H9 (cell line): ENCODE measurements at regions not wholly inside any gene's neighbourhood (a gene's known extent, or its start where the extent isn't known, plus 50 kb on each side); places are given as distances from the start of the nearest gene placed in this dataset.

ENCODE experiments used
- DNase-seq: peaks from one replicate; pipeline ENCODE4 v3.0.0-alpha.2; 2017
- H2AFZ ChIP-seq: one replicate; pipeline ENCODE4 v1.6.1; 2013; ENCODE audit warnings: mild to moderate bottlenecking, low read length, control low read depth, moderate library complexity
- H2AK5ac ChIP-seq: 2 replicates; pipeline ENCODE4 v1.6.1; 2013; ENCODE audit warnings: low read length, control low read depth, mixed read lengths; ENCODE audit not compliant: insufficient read length
- H2BK120ac ChIP-seq: one replicate; pipeline ENCODE4 v1.6.1; 2013; ENCODE audit warnings: low read depth, mild to moderate bottlenecking, low read length, control low read depth, inconsistent platforms; ENCODE audit not compliant: poor library complexity, severe bottlenecking
- H2BK12ac ChIP-seq: 2 replicates; pipeline ENCODE4 v1.6.1; 2013; ENCODE audit warnings: low read length, control low read depth, mixed read lengths, low read depth; ENCODE audit not compliant: insufficient read length
- H2BK15ac ChIP-seq: 2 replicates; pipeline ENCODE4 v1.6.1; 2013; ENCODE audit warnings: low read depth, low read length, control low read depth
- H2BK20ac ChIP-seq: one replicate; pipeline ENCODE4 v1.6.1; 2013; ENCODE audit warnings: low read depth, mild to moderate bottlenecking, low read length, control low read depth, inconsistent platforms; ENCODE audit not compliant: poor library complexity, severe bottlenecking
- H2BK5ac ChIP-seq: 2 replicates; pipeline ENCODE4 v1.6.1; 2013; ENCODE audit warnings: low read length, control low read depth, mixed read lengths; ENCODE audit not compliant: insufficient read length
- H3K14ac ChIP-seq: 2 replicates; pipeline ENCODE4 v1.6.1; 2013; ENCODE audit warnings: low read length, control low read depth; ENCODE audit not compliant: insufficient read depth
- H3K18ac ChIP-seq: 2 replicates; pipeline ENCODE4 v1.6.1; 2013; ENCODE audit warnings: low read depth, mild to moderate bottlenecking, mixed read lengths, low read length, control low read depth; ENCODE audit not compliant: insufficient read length
- H3K23ac ChIP-seq: 2 replicates; pipeline ENCODE4 v1.6.1; 2013; ENCODE audit warnings: low read length, control low read depth, mixed read lengths, low read depth; ENCODE audit not compliant: insufficient read length
- H3K23me2 ChIP-seq: 2 replicates; pipeline ENCODE4 v1.6.1; 2013; ENCODE audit warnings: low read depth, mild to moderate bottlenecking, mixed read lengths, low read length, control low read depth; ENCODE audit not compliant: insufficient read length, poor library complexity, severe bottlenecking
- H3K27ac ChIP-seq: 2 replicates; pipeline ENCODE4 v1.5.1; 2013; ENCODE audit warnings: low read length, control low read depth, mixed read lengths, low read depth; ENCODE audit not compliant: insufficient read length
- H3K27me3 ChIP-seq: 2 replicates; pipeline ENCODE4 v1.6.1; 2013; ENCODE audit warnings: low read length, control low read depth, inconsistent platforms; ENCODE audit not compliant: insufficient read depth
- H3K4ac ChIP-seq: 2 replicates; pipeline ENCODE4 v1.6.1; 2013; ENCODE audit warnings: low read depth, mild to moderate bottlenecking, control low read depth, inconsistent platforms, low read length, moderate library complexity
- H3K4me1 ChIP-seq: 2 replicates; pipeline ENCODE4 v1.6.1; 2013; ENCODE audit warnings: low read length, control low read depth, inconsistent platforms; ENCODE audit not compliant: insufficient read depth
- H3K4me2 ChIP-seq: 2 replicates; pipeline ENCODE4 v1.6.1; 2013; ENCODE audit warnings: low read length, control low read depth, mixed read lengths; ENCODE audit not compliant: insufficient read length, insufficient read depth
- H3K56ac ChIP-seq: 2 replicates; pipeline ENCODE4 v1.6.1; 2013; ENCODE audit warnings: low read depth, mild to moderate bottlenecking, mixed read lengths, low read length, control low read depth; ENCODE audit not compliant: insufficient read length
- H3K79me1 ChIP-seq: 2 replicates; pipeline ENCODE4 v1.6.1; 2013; ENCODE audit warnings: low read depth, mild to moderate bottlenecking, moderate library complexity, low read length, control low read depth, inconsistent platforms; ENCODE audit not compliant: insufficient read depth, poor library complexity, severe bottlenecking
- H3K79me2 ChIP-seq: 2 replicates; pipeline ENCODE4 v1.6.1; 2013; ENCODE audit warnings: low read length, control low read depth, inconsistent platforms; ENCODE audit not compliant: insufficient read depth
- H3K9ac ChIP-seq: 2 replicates; pipeline ENCODE4 v1.6.1; 2013; ENCODE audit warnings: low read length, control low read depth, mixed read lengths; ENCODE audit not compliant: insufficient read length; ENCODE audit errors: extremely low read depth
- H3K9me3 ChIP-seq: one replicate; pipeline ENCODE4 v1.6.1; 2013; ENCODE audit warnings: low read depth, low read length, inconsistent platforms; ENCODE audit not compliant: control insufficient read depth
- H3T11ph ChIP-seq: one replicate; pipeline ENCODE4 v1.6.1; 2013; ENCODE audit warnings: mild to moderate bottlenecking, low read length, control low read depth, inconsistent platforms
- H4K20me1 ChIP-seq: one replicate; pipeline ENCODE4 v1.6.1; 2013; ENCODE audit not compliant: control insufficient read depth, insufficient read length, insufficient read depth
- H4K5ac ChIP-seq: 2 replicates; pipeline ENCODE4 v1.6.1; 2013; ENCODE audit warnings: low read depth, mild to moderate bottlenecking, mixed read lengths, low read length, control low read depth; ENCODE audit not compliant: insufficient read length
- H4K8ac ChIP-seq: replicated peaks from 2 replicates; pipeline ENCODE4 v1.6.1; 2013; ENCODE audit warnings: low read length, control low read depth, mixed read lengths, low read depth; ENCODE audit not compliant: insufficient read length
- H4K91ac ChIP-seq: 2 replicates; pipeline ENCODE4 v1.6.1; 2013; ENCODE audit warnings: low read depth, mild to moderate bottlenecking, moderate library complexity, mixed read lengths, low read length, control low read depth; ENCODE audit not compliant: insufficient read length
- H3K27ac Mint-ChIP-seq, 3 experiments: 2 replicates in 2 of 3; 3 replicates in 1 of 3; pipeline ENCODE4 v1.8.0; 2020 to 2021; ENCODE audit warnings: mixed read lengths in 3 of 3, mild to moderate bottlenecking in 1 of 3, moderate library complexity in 1 of 3
- H3K27me3 Mint-ChIP-seq: 2 replicates; pipeline ENCODE4 v1.8.0; 2021; ENCODE audit warnings: low read depth, mild to moderate bottlenecking, moderate library complexity, mixed read lengths
- H3K36me3 Mint-ChIP-seq, 3 experiments: 2 replicates in 2 of 3; 3 replicates in 1 of 3; pipeline ENCODE4 v1.8.0; 2020 to 2021; ENCODE audit warnings: low read depth in 3 of 3, mixed read lengths in 3 of 3; ENCODE audit not compliant: insufficient read depth in 1 of 3
- H3K4me1 Mint-ChIP-seq, 2 experiments: 2 replicates each; pipeline ENCODE4 v1.8.0; 2020; ENCODE audit warnings: mixed read lengths in 2 of 2
- H3K4me3 Mint-ChIP-seq, 2 experiments: 2 replicates in 1 of 2; 3 replicates in 1 of 2; pipeline ENCODE4 v1.8.0; 2020 to 2021; ENCODE audit warnings: mild to moderate bottlenecking in 2 of 2, mixed read lengths in 2 of 2, moderate library complexity in 1 of 2
- H3K9me3 Mint-ChIP-seq, 2 experiments: 2 replicates in 1 of 2; 3 replicates in 1 of 2; pipeline ENCODE4 v1.8.0; 2020; ENCODE audit warnings: mild to moderate bottlenecking in 2 of 2, mixed read lengths in 2 of 2, moderate library complexity in 1 of 2
- WGBS: extraction: QIAGEN DNeasy Blood & Tissue Kit; methylation state at CpG from one replicate; pipeline ENCODE4 v1.1.7; 2013; ENCODE audit warnings: missing lambda C conversion rate, low lambda C conversion rate, mixed read lengths; ENCODE audit not compliant: insufficient read length; ENCODE audit errors: extremely low coverage; 5-methylcytosine and 5-hydroxymethylcytosine counted together
- TF ChIP-seq, protein P1 (sequence below): fragments of 200-600 bp; sonication (generic); conservative IDR thresholded peaks from 3 replicates; pipeline ENCODE4 v1.8.0; 2021; ENCODE audit warnings: antibody characterized with exemption, mild to moderate bottlenecking

DNA sequence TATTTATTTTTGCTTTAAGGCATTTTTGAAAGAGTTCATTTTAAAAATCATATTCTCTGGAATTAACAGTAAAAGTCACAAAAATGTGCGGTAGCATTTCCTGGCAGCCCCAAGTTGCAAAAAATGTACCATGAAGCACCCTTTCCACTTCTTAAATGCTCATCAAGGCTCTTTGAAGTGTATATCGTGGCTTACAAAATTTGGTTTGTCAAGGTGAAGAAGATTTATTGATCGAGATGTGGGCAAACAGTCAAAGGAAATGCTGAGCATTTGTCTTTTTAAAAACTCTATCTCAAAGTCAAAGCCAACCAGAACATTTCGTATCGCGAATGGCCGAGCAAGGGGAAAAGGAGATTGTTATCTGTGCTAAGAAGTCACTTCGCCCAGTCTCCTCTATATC lies 277.5 kb upstream of the KAZN start:
- H3K79me1 ChIP-seq = no peaks in the 10 kb centered on the region
- H2AFZ ChIP-seq = no peak overlapping the region
- no peak overlapping the region for H3K23ac ChIP-seq
- no peak overlapping the region for H2BK15ac ChIP-seq
- H3K79me2 ChIP-seq = no peaks in the 10 kb centered on the region
- Mint-ChIP-seq H3K27ac (no peak overlapping the region), H3K4me3 (no peak overlapping the region), H3K27me3 (peaks cover 1% of the 10 kb centered on the region; the same call in 1 of the 2 replicates), H3K9me3 (no peaks in the 10 kb centered on the region), H3K4me1 (peaks cover 17 to 19% of the 10 kb centered on the region in 2 experiments), H3K36me3 (no peaks in the 10 kb centered on the region)
- H3K9ac ChIP-seq = no peak overlapping the region
- H3K4me2 ChIP-seq = no peak overlapping the region
- no peak overlapping the region for H3T11ph ChIP-seq
- no CpG with 5 or more reads among the region's 8 CpGs for WGBS
- H2AK5ac ChIP-seq = no peak overlapping the region
- H3K27me3 ChIP-seq = no peaks in the 10 kb centered on the region
- H3K23me2 ChIP-seq = no peaks in the 10 kb centered on the region
- H3K4me1 ChIP-seq = peaks cover 2% of the 10 kb centered on the region; the same call in 1 of the 2 replicates
- no peak overlapping the region for H4K8ac ChIP-seq
- H3K9me3 ChIP-seq = no peaks in the 10 kb centered on the region
- no peak overlapping the region for H3K14ac ChIP-seq
- no peak overlapping the region for H3K56ac ChIP-seq
- no peak overlapping the region for H4K5ac ChIP-seq
- H3K4ac ChIP-seq = no peak overlapping the region
- no peak overlapping the region for H3K27ac ChIP-seq
- no peak overlapping the region for H2BK5ac ChIP-seq
- no peak for DNase-seq
- H3K18ac ChIP-seq = no peak overlapping the region
- H2BK20ac ChIP-seq = no peak overlapping the region
- no peak overlapping the region for H2BK120ac ChIP-seq
- TF ChIP-seq, protein P1, sequence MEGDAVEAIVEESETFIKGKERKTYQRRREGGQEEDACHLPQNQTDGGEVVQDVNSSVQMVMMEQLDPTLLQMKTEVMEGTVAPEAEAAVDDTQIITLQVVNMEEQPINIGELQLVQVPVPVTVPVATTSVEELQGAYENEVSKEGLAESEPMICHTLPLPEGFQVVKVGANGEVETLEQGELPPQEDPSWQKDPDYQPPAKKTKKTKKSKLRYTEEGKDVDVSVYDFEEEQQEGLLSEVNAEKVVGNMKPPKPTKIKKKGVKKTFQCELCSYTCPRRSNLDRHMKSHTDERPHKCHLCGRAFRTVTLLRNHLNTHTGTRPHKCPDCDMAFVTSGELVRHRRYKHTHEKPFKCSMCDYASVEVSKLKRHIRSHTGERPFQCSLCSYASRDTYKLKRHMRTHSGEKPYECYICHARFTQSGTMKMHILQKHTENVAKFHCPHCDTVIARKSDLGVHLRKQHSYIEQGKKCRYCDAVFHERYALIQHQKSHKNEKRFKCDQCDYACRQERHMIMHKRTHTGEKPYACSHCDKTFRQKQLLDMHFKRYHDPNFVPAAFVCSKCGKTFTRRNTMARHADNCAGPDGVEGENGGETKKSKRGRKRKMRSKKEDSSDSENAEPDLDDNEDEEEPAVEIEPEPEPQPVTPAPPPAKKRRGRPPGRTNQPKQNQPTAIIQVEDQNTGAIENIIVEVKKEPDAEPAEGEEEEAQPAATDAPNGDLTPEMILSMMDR = no peak
- no peak overlapping the region for H4K91ac ChIP-seq
- no peaks in the 10 kb centered on the region for H4K20me1 ChIP-seq
- no peak overlapping the region for H2BK12ac ChIP-seq
